ENCODE measurements at regions not wholly inside any gene's neighbourhood (a gene's known extent, or its start where the extent isn't known, plus 50 kb on each side); places are given as distances from the start of the nearest gene placed in this dataset.

GRCh38 chr13:97564956-97565355 is 131.0 kb downstream of the RAP2A start:
- no peak for TF ChIP-seq CTCF (IDR thresholded peaks at IDR 0.05; ENCODE audit: unreplicated experiment)
- DNase-seq (ENCODE audit: unreplicated experiment): no peak
- BruUV-seq (replicated peaks): no TSS peak
- Mint-ChIP-seq H3K4me3 (ENCODE audit: unreplicated experiment) (no peak overlapping the region), H3K36me3 (ENCODE audit: insufficient read depth, unreplicated experiment) (no peaks in the 10 kb centered on the region), H3K9me3 (ENCODE audit: unreplicated experiment) (no peaks in the 10 kb centered on the region), H3K4me1 (ENCODE audit: insufficient read depth, unreplicated experiment) (peaks cover 12% of the 10 kb centered on the region), H3K27ac (ENCODE audit: low read depth, unreplicated experiment) (no peak overlapping the region), H3K27me3 (ENCODE audit: insufficient read depth, unreplicated experiment) (no peaks in the 10 kb centered on the region)
- CTCF ChIA-PET: interaction anchor here (0.6 kb wide), 1 partner anchor 131 kb away, joined by 4 read pairs; no protein-coding TSS in a partner anchor
- POLR2A ChIA-PET: no interaction called here
- intact Hi-C loops (cut with micrococcal nuclease): no loop called here

GRCh38 chr13:97565906-97566305 is 131.9 kb downstream of the RAP2A start:
- TF ChIP-seq CTCF (IDR thresholded peaks at IDR 0.05; ENCODE audit: unreplicated experiment): no peak
- POLR2A ChIA-PET: no interaction called here
- no peak for DNase-seq (ENCODE audit: unreplicated experiment)
- Mint-ChIP-seq H3K27ac (ENCODE audit: low read depth, unreplicated experiment) (no peak overlapping the region), H3K9me3 (ENCODE audit: unreplicated experiment) (no peaks in the 10 kb centered on the region), H3K4me1 (ENCODE audit: insufficient read depth, unreplicated experiment) (peaks cover 12% of the 10 kb centered on the region), H3K27me3 (ENCODE audit: insufficient read depth, unreplicated experiment) (no peaks in the 10 kb centered on the region), H3K4me3 (ENCODE audit: unreplicated experiment) (no peak overlapping the region), H3K36me3 (ENCODE audit: insufficient read depth, unreplicated experiment) (no peaks in the 10 kb centered on the region)
- intact Hi-C loops (cut with micrococcal nuclease): no loop called here
- CTCF ChIA-PET: no interaction called here
- no TSS peak for BruUV-seq (replicated peaks)

- no peaks in the 10 kb centered on the region for H3K36me3 Mint-ChIP-seq (ENCODE audit: insufficient read depth, unreplicated experiment)
- ChIA-PET POLR2A (no interaction called here), CTCF (interaction anchor here (1.1 kb wide), 2 partner anchors 19 to 233 kb away, joined by 3 read pairs; no protein-coding TSS in a partner anchor)
- H3K4me1 Mint-ChIP-seq (ENCODE audit: insufficient read depth, unreplicated experiment): peaks cover 12% of the 10 kb centered on the region
- no peak for TF ChIP-seq CTCF (IDR thresholded peaks at IDR 0.05; ENCODE audit: unreplicated experiment)
- H3K4me3 Mint-ChIP-seq (ENCODE audit: unreplicated experiment): no peak overlapping the region
- BruUV-seq (replicated peaks): no TSS peak
- intact Hi-C loops (cut with micrococcal nuclease): no loop called here
- H3K27ac Mint-ChIP-seq (ENCODE audit: low read depth, unreplicated experiment): no peak overlapping the region
- DNase-seq (ENCODE audit: unreplicated experiment): no peak
- H3K9me3 Mint-ChIP-seq (ENCODE audit: unreplicated experiment): no peaks in the 10 kb centered on the region
- H3K27me3 Mint-ChIP-seq (ENCODE audit: insufficient read depth, unreplicated experiment): no peaks in the 10 kb centered on the region
Measured at GRCh38 chr13:97566907-97567306, 132.9 kb downstream of the RAP2A start.

- Mint-ChIP-seq H3K27ac (ENCODE audit: low read depth, unreplicated experiment) (peak overlapping the region; percentile 65), H3K4me1 (ENCODE audit: insufficient read depth, unreplicated experiment) (peaks cover 12% of the 10 kb centered on the region), H3K27me3 (ENCODE audit: insufficient read depth, unreplicated experiment) (no peaks in the 10 kb centered on the region), H3K4me3 (ENCODE audit: unreplicated experiment) (peak overlapping the region; percentile 18), H3K9me3 (ENCODE audit: unreplicated experiment) (no peaks in the 10 kb centered on the region), H3K36me3 (ENCODE audit: insufficient read depth, unreplicated experiment) (no peaks in the 10 kb centered on the region)
- intact Hi-C loops (cut with micrococcal nuclease): no loop called here
- no peak for TF ChIP-seq CTCF (IDR thresholded peaks at IDR 0.05; ENCODE audit: unreplicated experiment)
- DNase-seq (ENCODE audit: unreplicated experiment): peak; percentile 90
- ChIA-PET CTCF (interaction anchor here (0.7 to 1.6 kb wide), 9 partner anchors 10 to 232 kb away, joined by 3 to 7 read pairs (median 3); no protein-coding TSS in a partner anchor), POLR2A (interaction anchor here (0.6 to 1.1 kb wide), 6 partner anchors 8 to 1289 kb away, joined by 3 to 7 read pairs (median 3); partner anchors contain the start of gene RAP2A)
- no TSS peak for BruUV-seq (replicated peaks)
Measured at GRCh38 chr13:97567510-97568243, 133.7 kb downstream of the RAP2A start.
